NCI-H82 (cell line): ENCODE measurements at regions not wholly inside any gene's neighbourhood (a gene's known extent, or its start where the extent isn't known, plus 50 kb on each side); places are given as distances from the start of the nearest gene placed in this dataset.
"Not testable (repeated sequence)": the region's sequence is repeated elsewhere in the genome, so short reads cannot be mapped to it uniquely, and the experiment has no call there.

Source experiments
- DNase-seq: peaks from one replicate; lab custom pipeline; 2025; lab: John Stamatoyannopoulos, UW

DNA sequence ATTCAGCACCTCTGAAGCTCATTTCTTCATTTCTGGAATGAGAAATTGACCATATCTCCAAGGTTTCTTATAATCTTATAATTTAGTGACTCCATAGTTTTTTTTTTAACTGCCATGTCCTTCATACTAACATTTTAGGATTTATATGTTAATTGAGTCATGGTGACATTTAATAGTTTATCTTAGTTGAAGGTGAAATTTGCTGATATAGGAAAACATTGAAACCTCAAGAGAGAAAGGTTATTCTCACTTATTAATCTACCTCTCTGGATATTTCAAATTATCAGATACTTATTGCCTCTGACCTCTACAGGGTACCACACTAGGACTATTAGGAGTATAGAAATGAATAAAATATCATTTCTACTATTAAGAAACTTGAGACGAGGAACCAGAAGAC, 499.0 kb downstream of the NUP35 start:
- no peak for DNase-seq

- no peak for DNase-seq
Measured at GRCh38 chr2:183630964-183631363, 506.7 kb downstream of the NUP35 start.

DNA sequence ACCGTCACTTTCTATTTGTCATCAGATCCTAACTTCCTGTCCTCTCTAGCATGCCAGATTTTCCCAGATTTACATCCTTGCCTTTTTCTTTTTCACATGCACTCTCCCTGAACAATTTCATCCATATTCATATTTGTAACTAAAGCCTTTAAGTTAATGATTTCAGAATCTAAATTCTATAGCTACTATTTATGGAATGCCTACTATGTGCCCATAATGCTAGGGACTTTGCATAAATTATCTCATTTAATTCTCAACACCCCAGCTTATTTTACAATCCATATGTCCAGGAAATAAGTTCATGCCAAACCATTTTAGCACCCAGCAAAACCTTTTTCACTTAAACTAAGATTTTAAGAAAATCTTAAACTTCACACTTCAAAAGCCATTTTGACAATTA, 531.9 kb downstream of the NUP35 start:
- no peak for DNase-seq

DNA sequence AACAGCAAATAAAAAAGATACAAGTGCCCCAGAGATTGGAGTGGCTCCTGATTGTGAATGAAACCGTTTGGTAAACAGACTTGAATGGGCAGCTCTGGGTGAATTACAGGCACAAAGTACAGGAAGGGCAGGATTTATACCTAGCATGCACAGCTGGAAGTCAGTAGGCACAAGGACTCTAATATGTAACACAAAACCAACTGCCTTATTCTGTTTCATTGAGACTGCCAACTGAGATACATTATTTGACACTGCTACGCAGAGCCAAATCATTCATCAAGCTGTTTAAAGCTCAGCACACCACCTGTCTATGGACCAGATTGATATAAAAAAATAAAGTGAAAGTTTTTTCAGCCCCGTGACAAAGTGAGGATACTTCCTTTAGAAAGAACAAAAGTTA, 541.2 kb downstream of the NUP35 start:
- peak; percentile 19 for DNase-seq

DNA sequence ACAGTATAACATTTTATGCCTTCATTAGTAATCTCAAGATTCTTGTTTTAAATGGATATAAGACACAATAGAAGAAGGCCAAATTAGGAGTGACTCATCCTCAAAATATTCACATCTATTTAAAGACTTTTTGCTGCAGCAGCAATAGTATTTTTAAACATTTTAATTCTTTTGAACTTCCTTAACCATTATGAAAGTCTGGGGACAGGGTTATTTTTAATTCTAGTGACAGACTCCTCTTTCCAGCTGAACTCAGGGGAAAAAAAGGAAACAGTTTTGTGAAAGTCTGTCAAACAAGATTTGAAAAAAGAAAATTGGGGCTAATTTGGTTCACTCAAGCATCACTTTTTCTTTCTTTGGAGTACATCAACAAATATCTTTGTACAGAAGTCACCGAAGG, 541.8 kb downstream of the NUP35 start:
- DNase-seq: no peak

- DNase-seq: no peak
Measured at GRCh38 chr2:183671233-183671632, 547.0 kb downstream of the NUP35 start.

DNA sequence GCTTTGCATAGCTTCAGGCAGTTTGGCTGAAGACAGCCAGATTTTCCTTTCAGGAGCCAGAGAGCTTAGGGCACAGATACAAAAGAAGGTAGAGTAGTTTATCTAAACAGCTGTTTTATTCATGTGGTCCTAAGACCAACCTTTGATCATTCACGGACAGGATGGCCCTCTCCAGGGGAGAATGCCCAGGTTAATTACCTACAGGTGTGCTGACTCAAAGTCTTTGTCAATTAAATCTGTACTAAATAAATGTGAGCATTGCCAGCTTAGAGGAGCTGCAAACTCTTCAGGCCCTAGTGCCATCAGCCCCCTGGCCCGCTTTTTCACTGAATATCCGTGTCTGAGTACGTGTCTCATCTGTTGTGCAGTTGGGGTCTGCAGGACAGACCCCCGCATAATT, 554.7 kb downstream of the NUP35 start:
- no peak for DNase-seq

DNA sequence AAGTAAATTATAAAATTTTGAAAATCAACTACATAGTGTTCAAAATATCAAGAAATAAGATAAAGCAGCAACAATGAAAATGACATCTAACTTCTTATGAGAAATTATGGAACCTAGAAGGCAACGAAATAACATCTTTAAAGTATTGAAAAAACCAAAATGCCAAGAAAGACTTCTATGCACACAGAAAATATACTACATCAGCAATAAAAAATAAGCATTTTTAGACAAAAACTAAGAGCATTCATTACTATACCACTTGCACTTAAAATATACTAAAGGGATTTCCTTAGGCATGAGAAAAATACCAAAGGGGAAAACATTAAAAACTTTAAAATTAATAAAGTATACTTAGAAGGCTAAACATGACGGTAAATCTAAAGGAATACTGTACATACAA, 556.3 kb downstream of the NUP35 start:
- no peak for DNase-seq

DNA sequence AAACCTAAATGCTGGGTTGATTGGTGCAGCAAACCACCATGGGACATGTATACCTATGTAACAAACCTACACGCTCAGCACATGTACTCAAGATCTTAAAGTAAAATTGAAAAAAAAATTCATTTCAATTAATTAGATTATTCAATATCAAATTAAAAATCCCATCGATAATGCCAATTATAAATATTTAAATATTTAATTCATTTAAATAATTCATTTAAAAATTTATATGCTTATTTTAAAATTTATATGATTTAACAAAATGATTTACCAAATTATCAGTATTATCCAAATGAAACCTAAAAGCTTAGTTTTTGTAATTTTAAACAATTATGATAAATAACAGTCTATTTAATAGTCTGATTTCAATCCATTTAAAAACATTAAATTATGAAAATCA, 560.4 kb downstream of the NUP35 start:
- DNase-seq: no peak

- DNase-seq: no peak
Measured at GRCh38 chr2:183696028-183696427, 571.8 kb downstream of the NUP35 start.

- DNase-seq: peak; percentile 4
Measured at GRCh38 chr2:183709829-183710228, 585.6 kb downstream of the NUP35 start.

GRCh38 chr2:183718246-183718645, 594.0 kb downstream of the NUP35 start:
- DNase-seq: no peak

GRCh38 chr2:183723278-183723677, 599.0 kb downstream of the NUP35 start:
- no peak for DNase-seq

- no peak for DNase-seq
Measured at GRCh38 chr2:183729380-183729779, 605.1 kb downstream of the NUP35 start.

DNA sequence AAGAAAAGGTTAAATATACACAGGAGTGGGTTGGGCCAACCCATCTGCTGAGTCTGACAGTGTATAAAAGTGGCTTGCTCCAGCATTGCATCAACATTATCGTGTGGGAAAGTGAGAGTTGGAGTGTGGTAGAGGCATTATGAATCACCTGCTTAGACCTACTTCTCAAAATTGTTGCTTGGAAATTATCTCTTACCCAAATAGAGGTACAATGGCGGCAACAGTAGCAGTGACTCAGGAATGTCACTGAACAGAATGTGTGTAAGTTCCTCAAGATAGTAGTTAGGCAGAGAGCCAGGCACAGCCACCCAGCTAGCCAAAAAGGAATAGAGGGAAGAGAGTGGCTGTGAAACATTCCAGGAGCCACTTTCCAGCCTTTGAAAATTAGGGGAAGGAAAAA, 616.0 kb downstream of the NUP35 start:
- DNase-seq: no peak

- DNase-seq: no peak
Measured at GRCh38 chr2:183752571-183752970, 628.3 kb downstream of the NUP35 start.

DNA sequence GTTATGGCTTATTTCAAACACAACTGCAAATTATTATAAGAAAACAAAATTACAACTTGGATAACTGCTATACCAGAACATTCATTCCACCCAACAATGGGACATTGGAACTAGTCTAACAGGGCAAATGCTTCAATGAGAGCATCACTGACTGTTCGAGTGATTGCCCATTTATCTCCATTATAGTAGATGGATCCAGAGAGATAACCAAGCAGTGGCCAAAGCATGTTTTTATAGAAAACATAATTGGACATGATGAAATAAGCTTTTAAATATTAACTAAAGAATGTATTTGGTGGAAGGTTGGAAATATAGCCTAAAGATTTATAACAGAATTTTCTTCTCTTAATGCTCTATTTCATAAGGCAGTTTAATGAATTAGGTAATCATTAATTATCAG, 634.8 kb downstream of the NUP35 start:
- DNase-seq: no peak

DNA sequence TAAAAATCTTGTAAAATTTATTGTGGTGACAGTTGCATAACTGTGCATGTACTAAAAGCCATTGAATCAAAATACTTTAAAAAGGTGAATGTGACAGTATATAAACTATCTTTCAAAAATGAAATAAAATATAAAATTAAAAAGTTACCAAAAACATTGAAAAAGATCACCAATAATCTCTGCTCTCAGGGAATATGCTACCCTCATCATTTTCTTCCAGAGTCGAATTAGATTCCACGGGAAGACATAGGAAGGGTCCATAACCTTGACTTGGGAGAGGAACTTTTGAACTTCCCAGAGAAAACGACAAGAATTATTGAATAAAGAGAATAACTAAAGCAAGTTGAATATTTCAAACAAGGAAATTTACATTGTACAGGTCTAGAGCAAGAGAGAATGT, 649.5 kb downstream of the NUP35 start:
- no peak for DNase-seq

DNA sequence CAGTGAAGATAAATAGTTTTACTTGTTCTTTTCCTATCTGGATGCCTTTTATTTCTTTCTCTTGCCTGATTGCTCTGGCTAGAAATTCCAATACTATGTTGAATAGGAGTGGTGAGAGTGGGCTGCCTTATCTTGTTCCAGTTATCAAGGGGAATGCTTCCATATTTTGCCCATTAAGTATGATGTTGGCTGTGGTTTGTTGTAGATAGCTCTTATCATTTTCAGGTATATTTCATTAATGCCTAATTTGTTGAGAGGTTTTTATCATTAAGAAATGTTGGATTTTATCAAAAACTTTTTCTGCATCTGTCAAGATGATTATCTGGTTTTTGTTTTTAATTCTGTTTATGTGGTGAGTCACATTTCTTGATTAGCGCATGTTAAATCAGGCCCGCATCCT, 655.8 kb downstream of the NUP35 start:
- DNase-seq: no peak

- no peak for DNase-seq
Measured at GRCh38 chr2:183782436-183782835, 658.2 kb downstream of the NUP35 start.

DNA sequence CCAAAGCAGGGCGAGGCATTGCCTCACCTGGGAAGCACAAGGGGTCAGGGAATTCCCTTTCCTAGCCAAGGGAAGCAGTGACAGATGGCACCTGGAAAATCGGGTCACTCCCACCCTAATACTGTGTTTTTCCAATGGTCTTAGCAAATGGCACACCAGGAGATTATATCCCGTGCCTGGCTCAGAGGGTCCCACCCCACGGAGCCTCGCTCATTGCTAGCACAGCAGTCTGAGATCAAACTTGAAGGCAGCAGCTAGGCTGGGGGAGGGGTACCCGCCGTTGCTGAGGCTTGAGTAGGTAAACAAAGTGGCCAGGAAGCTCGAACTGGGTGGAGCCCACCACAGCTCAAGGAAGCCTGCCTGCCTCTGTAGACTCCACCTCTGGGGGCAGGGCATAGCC, 664.6 kb downstream of the NUP35 start:
- DNase-seq: not testable (repeated sequence)

- not testable (repeated sequence) for DNase-seq
Measured at GRCh38 chr2:183792165-183792924, 668.1 kb downstream of the NUP35 start.

GRCh38 chr2:183798535-183798934, 674.3 kb downstream of the NUP35 start:
- no peak for DNase-seq

GRCh38 chr2:183799761-183800160, 675.5 kb downstream of the NUP35 start:
- DNase-seq: no peak
